ENCODE measurements at regions not wholly inside any gene's neighbourhood (a gene's known extent, or its start where the extent isn't known, plus 50 kb on each side); places are given as distances from the start of the nearest gene placed in this dataset.

- Mint-ChIP-seq H3K9me3 (ENCODE audit: unreplicated experiment) (no peaks in the 10 kb centered on the region), H3K4me1 (ENCODE audit: unreplicated experiment) (no peaks in the 10 kb centered on the region), H3K4me3 (ENCODE audit: unreplicated experiment) (no peak overlapping the region), H3K36me3 (ENCODE audit: low read depth, unreplicated experiment) (no peaks in the 10 kb centered on the region), H3K27me3 (ENCODE audit: unreplicated experiment) (no peaks in the 10 kb centered on the region), H3K27ac (ENCODE audit: unreplicated experiment) (no peak overlapping the region)
- TF ChIP-seq CTCF (IDR thresholded peaks at IDR 0.05; ENCODE audit: unreplicated experiment) = no peak
- no peak for DNase-seq (ENCODE audit: low spot score)
These were observed 184.5 kb upstream of the DNAJC19 start for GRCh38 chr3:181174022-181174421.

DNA sequence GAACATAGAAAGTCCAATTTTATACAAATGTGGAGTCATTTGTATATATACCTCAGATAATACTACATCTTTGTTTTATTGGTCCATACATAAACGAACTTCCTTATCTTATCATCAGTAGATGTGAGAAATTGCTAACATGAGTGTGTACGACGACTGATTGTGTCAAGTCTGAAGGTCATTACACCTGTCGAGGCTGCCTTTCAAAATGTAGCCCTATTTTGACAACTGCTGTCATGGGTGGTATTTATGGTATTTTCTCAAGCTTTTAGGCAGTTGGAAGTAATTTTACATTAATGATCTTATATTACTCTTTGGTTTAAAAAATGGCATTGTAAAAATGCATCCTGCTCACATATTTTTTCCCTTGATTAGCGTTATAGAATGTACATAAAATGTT, 183.7 kb upstream of the DNAJC19 start:
- Mint-ChIP-seq H3K4me1 (ENCODE audit: unreplicated experiment) (no peaks in the 10 kb centered on the region), H3K27ac (ENCODE audit: unreplicated experiment) (no peak overlapping the region), H3K4me3 (ENCODE audit: unreplicated experiment) (no peak overlapping the region), H3K27me3 (ENCODE audit: unreplicated experiment) (no peaks in the 10 kb centered on the region), H3K36me3 (ENCODE audit: low read depth, unreplicated experiment) (no peaks in the 10 kb centered on the region), H3K9me3 (ENCODE audit: unreplicated experiment) (no peaks in the 10 kb centered on the region)
- TF ChIP-seq CTCF (IDR thresholded peaks at IDR 0.05; ENCODE audit: unreplicated experiment) = no peak
- no peak for DNase-seq (ENCODE audit: low spot score)

- Mint-ChIP-seq H3K27ac (ENCODE audit: unreplicated experiment) (no peak overlapping the region), H3K27me3 (ENCODE audit: unreplicated experiment) (no peaks in the 10 kb centered on the region), H3K4me3 (ENCODE audit: unreplicated experiment) (no peak overlapping the region), H3K4me1 (ENCODE audit: unreplicated experiment) (no peaks in the 10 kb centered on the region), H3K9me3 (ENCODE audit: unreplicated experiment) (no peaks in the 10 kb centered on the region), H3K36me3 (ENCODE audit: low read depth, unreplicated experiment) (no peaks in the 10 kb centered on the region)
- no peak for DNase-seq (ENCODE audit: low spot score)
- TF ChIP-seq CTCF (IDR thresholded peaks at IDR 0.05; ENCODE audit: unreplicated experiment) = no peak
These were observed 145.3 kb upstream of the DNAJC19 start for GRCh38 chr3:181134873-181135272.

DNA sequence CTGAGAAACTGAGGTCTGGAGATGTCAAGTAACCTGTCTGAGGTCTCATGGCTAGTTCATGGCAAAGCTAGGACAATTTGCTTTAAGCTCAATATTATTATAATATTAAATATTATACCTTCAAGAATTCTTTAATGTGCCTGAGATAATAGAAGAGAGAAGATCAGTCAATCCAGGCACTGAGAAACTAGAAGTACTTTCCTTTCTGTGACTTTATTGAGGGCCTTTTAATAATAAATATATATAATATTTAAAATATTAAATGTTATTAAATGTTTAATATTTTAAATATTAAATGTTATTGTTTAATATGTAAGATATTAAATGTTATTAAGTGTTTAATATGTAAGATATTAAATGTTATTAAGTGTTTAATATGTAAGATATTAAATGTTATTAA, 144.3 kb upstream of the DNAJC19 start:
- no peak overlapping the region for H3K27ac Mint-ChIP-seq (ENCODE audit: unreplicated experiment)
- no peaks in the 10 kb centered on the region for H3K36me3 Mint-ChIP-seq (ENCODE audit: low read depth, unreplicated experiment)
- no peak for DNase-seq (ENCODE audit: low spot score)
- TF ChIP-seq CTCF (IDR thresholded peaks at IDR 0.05; ENCODE audit: unreplicated experiment) = no peak
- H3K4me3 Mint-ChIP-seq (ENCODE audit: unreplicated experiment) = no peak overlapping the region
- no peaks in the 10 kb centered on the region for H3K27me3 Mint-ChIP-seq (ENCODE audit: unreplicated experiment)
- H3K9me3 Mint-ChIP-seq (ENCODE audit: unreplicated experiment) = no peaks in the 10 kb centered on the region
- H3K4me1 Mint-ChIP-seq (ENCODE audit: unreplicated experiment) = no peaks in the 10 kb centered on the region

- no peak overlapping the region for H3K27ac Mint-ChIP-seq (ENCODE audit: unreplicated experiment)
These were observed 116.1 kb upstream of the DNAJC19 start for GRCh38 chr3:181105646-181106045.

More at GRCh38 chr3:181105646-181106045, 116.1 kb upstream of the DNAJC19 start:
- DNase-seq (ENCODE audit: low spot score) = no peak
- no peak for TF ChIP-seq CTCF (IDR thresholded peaks at IDR 0.05; ENCODE audit: unreplicated experiment)
- Mint-ChIP-seq H3K4me1 (ENCODE audit: unreplicated experiment) (no peaks in the 10 kb centered on the region), H3K4me3 (ENCODE audit: unreplicated experiment) (no peak overlapping the region), H3K27me3 (ENCODE audit: unreplicated experiment) (peaks cover 3% of the 10 kb centered on the region), H3K36me3 (ENCODE audit: low read depth, unreplicated experiment) (no peaks in the 10 kb centered on the region), H3K9me3 (ENCODE audit: unreplicated experiment) (no peaks in the 10 kb centered on the region)
